A549 (cell line): ENCODE measurements at regions not wholly inside any gene's neighbourhood (a gene's known extent, or its start where the extent isn't known, plus 50 kb on each side); places are given as distances from the start of the nearest gene placed in this dataset.

Experiments
- EHMT2 ChIP-seq: fragments of 200-600 bp; sonication (generic); IDR thresholded peaks from 2 replicates; pipeline ENCODE4 v1.6.1; 2016; ENCODE audit warnings: antibody characterized with exemption, low read depth, mild to moderate bottlenecking, moderate library complexity
- POLR2A ChIP-seq: IDR thresholded peaks from 2 replicates; pipeline ENCODE4 v1.6.1; 2012; ENCODE audit warnings: mild to moderate bottlenecking, low read length
- RAD21 ChIP-seq, 2 experiments: fragments of >200 bp in 1 of 2; sonication (Bioruptor Twin) in 1 of 2; formaldehyde crosslinking in 1 of 2; IDR thresholded peaks in 1 of 2; conservative IDR thresholded peaks in 1 of 2; 2 replicates in 1 of 2; 3 replicates in 1 of 2; pipeline ENCODE4 v1.6.1; 2012 to 2018; ENCODE audit warnings: inconsistent platforms in 1 of 2
- SMC3 ChIP-seq: fragments of >200 bp; sonication (Bioruptor Twin); formaldehyde crosslinking; IDR thresholded peaks from 3 replicates; pipeline ENCODE4 v1.6.1; 2018; ENCODE audit warnings: inconsistent platforms
- ZNF302 ChIP-seq: fragments of 250-450 bp; sonication (Bioruptor Pico); IDR thresholded peaks from 2 replicates; pipeline ENCODE4 v1.9.0; 2021; ENCODE audit warnings: inconsistent platforms, mild to moderate bottlenecking, moderate library complexity
- TF ChIP-seq, protein P1 (sequence below): fragments of >200 bp; sonication (Bioruptor Twin); formaldehyde crosslinking; IDR thresholded peaks from 3 replicates; pipeline ENCODE4 v1.5.1; 2016

DNA sequence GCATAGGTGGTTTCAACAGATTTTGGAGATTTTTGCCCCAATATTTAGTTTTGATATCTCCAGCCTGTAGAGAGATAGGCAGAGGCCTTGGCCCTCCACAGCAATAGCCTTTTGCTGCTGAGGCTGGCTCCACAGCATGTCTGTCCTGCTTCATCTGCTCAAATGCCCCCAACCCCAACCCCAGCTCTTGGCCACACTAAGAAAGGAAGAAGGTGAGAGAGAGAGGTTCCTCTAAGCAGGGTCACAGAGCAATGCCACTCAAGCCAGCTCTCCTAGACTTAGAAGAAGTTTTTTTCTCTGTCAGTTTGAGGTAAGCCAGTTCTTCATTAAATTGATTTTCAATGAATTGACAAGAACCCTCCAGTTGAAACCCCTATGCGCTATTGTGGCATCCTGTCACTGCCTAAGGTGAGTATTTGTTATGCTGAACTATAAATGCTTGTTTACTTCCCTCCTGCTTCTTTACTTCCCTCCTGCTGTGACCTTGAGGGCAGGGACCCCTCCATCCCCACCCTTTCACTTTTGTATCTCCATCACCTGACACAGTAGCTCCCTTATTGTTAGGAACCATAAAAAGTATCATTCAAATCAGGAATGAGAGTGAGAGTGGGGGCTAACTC is 366.2 kb upstream of the CNR1 start:
- TF ChIP-seq, protein P1, sequence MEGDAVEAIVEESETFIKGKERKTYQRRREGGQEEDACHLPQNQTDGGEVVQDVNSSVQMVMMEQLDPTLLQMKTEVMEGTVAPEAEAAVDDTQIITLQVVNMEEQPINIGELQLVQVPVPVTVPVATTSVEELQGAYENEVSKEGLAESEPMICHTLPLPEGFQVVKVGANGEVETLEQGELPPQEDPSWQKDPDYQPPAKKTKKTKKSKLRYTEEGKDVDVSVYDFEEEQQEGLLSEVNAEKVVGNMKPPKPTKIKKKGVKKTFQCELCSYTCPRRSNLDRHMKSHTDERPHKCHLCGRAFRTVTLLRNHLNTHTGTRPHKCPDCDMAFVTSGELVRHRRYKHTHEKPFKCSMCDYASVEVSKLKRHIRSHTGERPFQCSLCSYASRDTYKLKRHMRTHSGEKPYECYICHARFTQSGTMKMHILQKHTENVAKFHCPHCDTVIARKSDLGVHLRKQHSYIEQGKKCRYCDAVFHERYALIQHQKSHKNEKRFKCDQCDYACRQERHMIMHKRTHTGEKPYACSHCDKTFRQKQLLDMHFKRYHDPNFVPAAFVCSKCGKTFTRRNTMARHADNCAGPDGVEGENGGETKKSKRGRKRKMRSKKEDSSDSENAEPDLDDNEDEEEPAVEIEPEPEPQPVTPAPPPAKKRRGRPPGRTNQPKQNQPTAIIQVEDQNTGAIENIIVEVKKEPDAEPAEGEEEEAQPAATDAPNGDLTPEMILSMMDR = no peak
- no peak for TF ChIP-seq ZNF302
- no peak for TF ChIP-seq POLR2A
- no peak for TF ChIP-seq EHMT2
- TF ChIP-seq RAD21 (conservative IDR thresholded peaks at IDR 0.05 in 1 of 2, IDR thresholded peaks at IDR 0.05 in 1 of 2) = no peak
- TF ChIP-seq SMC3 = no peak
